Fibroblast of upper back skin (primary cell): ENCODE measurements at regions not wholly inside any gene's neighbourhood (a gene's known extent, or its start where the extent isn't known, plus 50 kb on each side); places are given as distances from the start of the nearest gene placed in this dataset.

ENCODE experiments used
- DNase-seq: peaks from one replicate; pipeline ENCODE4 v3.0.0-alpha.2; 2013

DNA sequence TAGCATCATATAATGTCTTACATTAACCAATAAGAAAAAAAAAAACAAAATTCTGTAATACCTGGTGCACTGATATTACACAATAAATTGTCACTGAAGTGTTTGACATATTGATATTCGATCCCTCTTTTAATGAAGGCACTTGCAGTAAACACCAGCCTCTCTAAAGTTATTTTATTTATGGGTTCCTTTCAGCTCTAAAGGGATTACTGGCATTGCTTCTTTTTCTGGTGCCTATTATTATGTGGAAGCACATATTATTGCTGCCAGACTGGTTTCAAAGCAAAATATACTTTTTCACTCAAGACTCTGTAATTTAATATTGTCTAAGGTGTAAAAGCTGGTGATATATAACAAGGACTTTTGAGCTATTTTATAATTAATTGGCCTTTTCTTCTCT is 1090.5 kb downstream of the TRHDE start:
- DNase-seq = no peak

DNA sequence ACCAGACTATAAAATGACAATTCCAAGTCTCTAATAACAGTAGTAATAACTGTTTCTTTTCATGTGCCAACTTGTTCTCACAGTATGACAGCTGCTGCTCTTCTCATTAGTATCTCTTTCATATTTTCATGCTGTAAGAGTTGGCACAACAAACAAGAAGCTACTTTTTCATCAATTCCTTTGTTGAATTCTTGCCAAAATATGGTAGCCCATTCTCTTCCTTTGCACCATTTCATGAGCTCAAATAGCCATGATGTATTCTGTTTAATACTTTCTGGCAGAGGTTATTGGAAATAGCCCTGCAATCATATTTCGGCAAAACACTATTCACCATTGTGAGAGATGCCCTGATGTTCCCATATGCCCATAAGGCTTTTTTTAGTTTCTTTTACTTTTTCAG is 1100.7 kb downstream of the TRHDE start:
- DNase-seq = no peak

DNA sequence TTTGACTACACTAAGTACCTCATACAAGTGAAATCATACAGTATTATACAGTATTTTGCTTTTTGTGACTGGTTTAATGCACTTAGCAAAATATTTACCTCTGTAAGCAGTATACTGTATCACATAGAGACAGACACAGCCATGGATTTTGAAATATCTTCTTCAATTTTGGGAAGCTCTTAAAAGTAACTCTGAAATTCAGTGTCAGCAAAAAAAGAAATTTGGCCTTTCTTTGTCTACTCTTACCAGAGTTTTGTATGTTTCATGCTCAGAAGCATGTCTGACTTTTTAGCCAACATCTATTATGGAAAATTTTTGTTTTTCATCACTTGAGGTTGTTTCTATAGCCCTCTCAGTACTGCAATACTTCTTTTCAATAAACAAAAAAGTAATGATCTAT is 1102.2 kb downstream of the TRHDE start:
- DNase-seq = no peak

DNA sequence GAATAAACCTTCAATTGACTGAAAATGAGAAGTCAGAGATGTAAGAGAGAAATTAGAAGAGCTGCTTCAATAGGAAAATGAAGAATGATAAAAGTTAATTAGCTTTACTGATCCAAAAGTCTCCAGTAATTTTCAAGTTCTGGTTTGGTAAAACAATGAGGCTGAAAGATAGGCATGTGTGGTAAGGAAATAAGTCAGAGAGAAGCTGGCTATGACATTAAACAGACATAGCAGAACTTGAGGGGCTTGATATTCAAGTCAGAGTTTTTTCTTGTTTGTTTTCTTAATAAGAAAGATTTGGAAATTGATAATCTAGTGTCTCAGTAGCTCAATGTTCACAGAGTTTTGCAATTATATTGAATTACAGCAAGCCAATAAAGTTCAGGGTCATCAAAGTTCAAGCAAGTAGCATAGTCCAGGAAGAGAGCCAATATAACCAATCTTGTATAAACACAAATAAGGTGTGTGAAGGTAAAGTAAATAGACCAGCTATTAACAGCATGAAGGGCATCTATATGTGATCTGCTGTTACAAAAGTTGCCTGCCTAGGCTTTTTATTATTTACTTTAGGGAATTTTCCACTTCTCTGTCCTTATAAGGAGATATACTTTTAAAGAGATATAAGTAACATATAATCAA is 1111.5 kb downstream of the TRHDE start:
- no peak for DNase-seq

DNA sequence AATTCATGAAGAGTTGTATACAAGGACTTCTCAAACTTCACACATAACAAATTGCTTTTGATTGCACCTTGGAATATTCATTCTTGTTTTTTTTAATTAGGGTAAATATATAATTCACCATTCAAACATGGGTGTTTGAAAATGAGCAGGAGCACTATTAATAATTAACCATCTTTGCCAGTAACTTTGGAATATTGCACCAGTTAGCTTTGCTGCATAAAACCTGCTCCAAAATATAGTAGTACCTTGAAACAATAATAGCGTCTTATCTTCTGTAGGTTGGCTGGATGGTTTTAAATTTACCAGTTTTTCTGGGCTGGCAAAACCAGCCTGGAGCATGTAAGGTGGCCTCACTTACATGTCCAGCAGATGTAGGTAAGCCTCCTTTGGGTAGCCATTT is 1112.4 kb downstream of the TRHDE start:
- no peak for DNase-seq

DNA sequence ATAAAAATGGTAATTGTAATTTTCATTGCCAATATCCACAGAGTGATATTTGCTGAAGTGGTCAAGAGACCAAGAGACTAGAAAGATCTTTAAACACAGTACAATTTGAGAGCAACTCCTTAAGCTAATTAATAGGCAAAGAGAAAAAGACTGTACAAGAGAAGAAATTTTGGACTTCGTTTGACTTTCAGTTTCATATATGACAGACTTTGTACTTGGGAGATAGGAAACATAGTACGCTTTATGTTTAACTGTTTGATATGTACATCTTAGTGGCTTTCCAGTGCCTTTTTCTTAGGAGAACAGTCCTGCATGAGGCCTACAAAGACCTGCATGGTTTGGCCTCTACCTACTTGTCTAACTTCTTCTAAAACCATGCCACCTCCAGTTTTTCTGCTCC is 1118.1 kb downstream of the TRHDE start:
- no peak for DNase-seq

DNA sequence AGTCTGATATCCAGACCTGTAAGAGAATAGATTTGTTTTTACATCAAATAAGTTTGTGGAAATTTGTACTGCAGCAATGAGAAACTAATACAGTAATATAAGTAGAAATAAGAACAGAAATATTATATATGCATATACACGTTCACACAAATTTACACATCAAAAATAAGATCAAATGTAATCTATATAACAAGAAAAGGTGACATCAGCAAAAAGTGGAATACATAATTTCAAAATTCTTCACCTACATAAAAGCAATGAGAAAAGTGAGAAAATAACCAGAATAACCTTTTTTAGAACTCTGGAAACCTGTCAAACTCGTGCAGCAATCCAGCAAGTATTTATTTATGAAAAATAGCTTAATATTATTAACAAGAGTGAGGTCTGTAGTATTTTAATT is 1124.6 kb upstream of the ATXN7L3B start:
- no peak for DNase-seq

DNA sequence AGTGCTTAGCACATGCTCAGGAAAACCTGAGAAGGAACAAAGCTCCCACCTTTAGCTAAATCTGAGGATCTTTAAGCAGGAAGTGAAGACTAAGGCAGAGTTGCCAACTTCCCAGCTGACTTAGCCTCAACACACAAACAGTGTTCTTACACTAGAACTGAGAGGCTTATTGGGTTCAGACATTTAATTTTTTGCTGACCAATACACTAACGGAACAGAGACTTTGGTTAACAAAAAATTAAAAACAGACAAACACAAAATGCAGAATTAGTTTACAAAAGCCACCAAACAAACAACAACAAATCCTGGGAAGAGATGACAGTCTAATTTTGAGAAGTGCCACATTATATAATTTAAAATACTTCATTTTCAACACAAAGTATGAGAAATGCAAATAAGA is 1123.7 kb upstream of the ATXN7L3B start:
- no peak for DNase-seq

DNA sequence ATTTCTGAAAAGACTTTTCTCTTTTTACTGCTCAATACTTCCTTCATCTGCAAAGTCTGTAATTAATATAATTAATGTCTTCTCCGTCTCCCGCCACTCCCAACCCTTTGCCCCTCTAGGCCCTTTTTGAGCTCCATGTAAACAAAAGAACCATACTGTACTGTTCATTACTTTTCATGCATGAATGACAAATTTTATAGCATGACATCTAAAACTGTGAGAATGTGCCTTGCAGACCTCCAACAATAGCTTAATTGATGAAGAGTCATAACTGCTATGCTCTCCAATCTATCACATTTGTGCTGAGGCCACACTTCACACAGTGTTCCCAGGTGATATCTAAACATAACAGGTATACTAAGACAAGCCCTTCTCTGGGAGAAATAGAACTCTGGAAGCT is 1122.7 kb upstream of the ATXN7L3B start:
- no peak for DNase-seq

DNA sequence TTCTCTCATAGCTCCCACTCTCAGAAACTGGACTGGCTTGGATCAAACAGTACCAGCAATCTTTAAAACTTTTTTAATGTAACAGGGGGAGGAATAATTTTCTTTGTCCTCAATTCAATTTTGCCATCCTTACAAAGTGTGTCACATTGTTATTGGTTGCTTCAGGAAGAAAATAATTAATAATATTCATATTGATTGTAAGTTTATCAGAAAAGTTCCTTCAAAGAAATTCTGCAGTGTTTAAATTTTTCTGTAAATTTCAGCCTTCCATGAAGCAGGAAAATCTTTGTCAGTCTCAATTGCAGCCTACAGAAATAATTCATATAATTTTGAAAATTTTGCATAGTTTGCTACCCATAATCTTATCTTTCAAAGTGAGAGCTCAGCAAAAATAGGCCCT is 1119.1 kb upstream of the ATXN7L3B start:
- no peak for DNase-seq

DNA sequence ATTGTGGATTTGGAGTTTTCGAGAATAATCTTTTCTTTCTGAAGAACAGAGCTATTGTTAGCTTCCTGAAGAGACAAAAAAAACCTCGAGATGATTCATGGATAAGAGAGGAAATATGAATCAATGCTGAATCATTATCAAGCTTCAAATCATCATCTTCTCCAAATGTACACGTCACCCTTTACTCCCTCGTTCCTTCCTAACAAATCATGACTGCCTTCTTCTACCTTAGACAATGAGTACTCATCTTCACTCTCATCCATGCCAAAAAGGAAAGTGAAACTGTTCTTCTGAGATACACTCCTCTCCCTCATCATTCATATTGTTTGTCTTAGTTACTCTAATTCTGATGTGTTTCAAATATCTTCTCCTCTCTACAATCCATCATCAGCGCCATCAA is 1115.8 kb upstream of the ATXN7L3B start:
- DNase-seq = peak; percentile 55

DNA sequence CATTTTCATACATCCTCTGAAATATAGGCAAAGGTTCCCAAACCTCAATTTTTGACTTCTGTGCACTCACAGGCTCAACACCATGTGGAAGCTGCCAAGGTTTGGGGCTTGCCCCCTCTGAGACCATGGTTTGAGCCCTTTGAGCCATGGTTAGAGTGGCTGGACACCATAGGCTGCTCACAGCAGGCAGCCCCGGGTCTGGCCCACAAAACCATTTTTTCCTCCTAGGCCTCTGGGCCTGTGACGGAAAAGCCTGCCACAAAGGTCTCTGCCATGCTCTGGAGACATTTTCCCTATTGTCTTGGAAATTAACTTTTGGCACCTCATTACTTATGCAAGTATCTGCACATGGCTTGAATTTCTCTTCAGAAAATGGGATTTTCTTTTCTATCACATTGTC is 1113.2 kb upstream of the ATXN7L3B start:
- no peak for DNase-seq

DNA sequence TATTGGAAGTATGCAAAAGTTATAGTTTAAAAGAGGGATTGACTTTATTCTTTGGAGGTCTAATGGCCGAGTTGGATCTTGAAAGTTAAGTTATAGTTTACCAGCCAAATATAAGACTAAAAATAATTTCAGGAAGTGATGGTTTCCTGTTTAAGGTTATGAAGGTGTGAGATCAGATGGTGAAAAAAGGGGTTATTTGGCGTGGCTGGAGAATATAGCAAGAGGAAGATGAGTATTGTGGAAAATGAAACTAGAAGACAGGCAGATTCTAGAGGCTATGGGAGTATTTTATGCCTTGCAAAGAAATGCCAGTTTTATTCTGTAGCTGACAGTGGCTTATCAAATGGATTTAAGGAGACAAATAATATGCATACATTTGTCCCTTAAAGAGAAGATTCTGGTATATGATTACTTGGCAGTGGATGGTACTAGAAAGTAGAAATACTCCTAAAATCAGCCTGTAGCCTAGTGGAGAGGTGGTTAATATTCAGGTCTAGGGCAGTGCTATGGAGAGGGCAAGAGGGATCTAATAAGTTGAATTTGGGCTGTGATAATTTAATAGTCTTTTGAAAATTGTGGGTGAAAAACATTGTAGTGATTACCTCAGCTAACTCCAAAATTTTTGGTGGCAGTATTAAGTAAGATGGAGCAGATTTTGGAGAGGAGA is 1091.8 kb upstream of the ATXN7L3B start:
- no peak for DNase-seq

DNA sequence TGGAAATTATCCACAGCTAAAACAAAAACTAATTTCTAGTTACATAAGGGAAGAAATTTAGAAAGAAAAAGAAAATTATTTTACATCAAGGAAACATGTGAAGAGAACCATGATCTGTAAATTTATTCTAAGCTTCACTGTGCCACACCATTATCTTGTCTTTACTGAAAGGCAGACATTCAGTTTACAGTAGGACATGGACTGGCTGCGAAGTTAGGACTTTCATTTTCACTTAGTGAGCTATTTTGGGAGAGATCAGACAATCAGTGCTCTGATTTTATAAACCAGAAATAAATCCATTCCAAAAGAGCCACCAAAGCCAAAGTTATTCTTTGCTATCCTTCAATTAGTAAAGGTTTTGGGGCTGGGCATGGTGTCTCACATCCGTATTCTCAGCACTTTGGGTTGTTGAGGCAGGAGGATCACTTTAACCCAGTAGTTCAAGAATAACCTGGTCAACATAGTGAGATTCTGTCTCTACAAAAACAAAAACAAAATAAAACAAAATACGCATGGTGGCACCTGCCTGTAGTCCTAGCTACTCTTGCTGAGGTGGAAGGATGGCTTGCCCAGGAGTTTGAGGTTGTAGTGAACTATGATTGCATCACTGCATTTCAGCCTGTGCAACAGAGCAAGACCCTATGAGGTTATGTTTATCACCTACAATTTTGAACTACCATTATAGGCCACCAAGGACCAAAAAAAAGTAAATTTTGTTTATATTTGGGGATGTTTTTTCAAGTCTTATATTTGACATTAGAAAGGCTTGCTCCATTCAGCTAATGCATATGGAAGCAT is 1084.8 kb upstream of the ATXN7L3B start:
- DNase-seq = no peak

DNA sequence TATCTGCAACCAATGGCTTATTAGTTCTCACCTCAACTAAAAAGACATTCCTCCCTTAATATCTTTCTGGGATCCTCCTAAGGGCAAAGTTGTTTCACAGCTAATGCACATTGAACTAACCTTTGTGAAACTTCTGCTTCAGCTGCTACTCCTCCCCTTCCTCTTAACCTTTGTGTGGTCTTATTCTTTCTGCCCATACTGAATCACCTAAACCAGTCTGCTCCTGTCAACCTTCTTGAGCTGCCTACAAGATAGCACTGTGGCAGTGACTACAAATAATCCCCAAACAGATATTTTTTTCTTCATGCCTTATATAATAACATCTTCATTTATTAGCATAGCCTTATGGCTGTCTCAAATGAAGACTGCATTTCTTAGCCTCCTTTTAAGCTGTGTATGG is 1077.4 kb upstream of the ATXN7L3B start:
- DNase-seq = no peak

DNA sequence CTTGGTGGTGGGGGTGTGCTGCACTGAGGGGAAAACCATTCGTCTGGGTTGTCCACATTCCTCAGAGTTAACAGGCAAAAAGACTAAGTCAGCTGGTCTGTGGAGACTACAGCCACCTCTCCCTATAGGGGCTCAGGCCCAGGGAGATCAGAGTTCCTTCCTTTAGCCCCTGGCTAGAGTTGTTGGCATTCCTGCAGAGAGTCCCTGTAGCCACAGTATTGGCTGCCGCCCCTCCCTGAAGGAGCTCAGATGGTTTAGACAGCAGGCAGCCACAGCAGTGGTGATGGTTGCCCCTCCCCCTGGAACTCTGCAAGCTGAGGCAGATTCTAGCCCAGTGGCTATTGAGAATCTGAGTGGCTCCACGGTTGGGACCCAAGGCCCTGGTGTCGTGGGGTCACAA is 1072.5 kb upstream of the ATXN7L3B start:
- DNase-seq = no peak

DNA sequence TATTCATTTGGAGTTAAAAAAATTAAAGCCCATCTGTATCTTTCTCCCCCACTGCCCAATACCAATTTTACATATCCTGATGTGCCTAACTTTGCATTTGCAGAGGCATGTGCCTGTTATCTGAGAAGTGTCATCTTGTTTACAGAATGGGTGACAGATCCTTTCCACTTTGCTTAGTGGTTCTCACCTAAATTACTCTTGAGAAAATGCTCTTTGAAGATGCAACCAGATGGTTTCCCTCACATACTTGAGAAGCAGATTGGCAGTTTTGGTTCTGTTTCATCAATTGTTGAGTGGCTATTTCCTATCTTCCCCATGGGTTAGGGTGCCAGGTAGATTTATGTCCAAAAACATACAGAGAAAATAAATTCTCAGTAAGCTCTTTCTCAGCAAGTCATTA is 1051.4 kb upstream of the ATXN7L3B start:
- DNase-seq = no peak

DNA sequence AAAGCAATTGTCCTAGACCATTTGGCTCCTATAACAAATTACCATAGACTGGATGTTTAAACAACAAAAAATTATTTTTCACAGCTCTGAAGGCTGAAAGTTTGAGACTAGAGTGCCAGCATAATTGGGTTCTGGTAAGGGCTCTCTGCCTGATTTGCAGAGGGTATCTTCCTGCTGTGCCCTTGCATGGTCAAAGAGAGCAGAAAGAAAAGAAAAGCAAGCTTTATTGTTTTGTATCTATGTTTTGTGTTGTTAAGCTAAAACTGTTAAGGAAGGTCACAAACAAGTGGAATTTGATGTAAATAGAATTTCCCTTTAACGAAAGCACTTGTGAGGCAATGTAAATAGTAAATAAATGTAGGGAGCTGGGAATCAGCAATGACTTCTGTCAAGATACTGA is 1031.0 kb upstream of the ATXN7L3B start:
- no peak for DNase-seq

DNA sequence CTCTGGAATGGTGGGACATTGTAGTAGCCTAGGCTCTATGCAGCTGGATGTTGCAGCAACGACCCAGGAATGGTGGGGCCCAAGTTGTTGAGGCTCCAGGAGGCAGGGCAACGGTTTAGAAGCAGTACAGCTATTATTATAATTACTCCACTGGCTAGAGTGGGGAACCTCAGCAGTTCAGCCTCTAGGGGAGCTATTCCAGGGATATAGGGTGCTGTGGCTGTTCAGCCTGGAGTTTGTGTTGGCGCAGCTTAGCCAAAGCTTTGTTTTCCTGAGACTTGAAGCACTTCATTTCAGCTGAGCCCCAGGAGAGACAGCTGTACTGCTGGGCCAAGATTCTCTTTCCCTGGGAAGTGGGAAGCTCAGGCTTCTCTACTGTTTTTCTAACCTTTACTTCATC is 1023.0 kb upstream of the ATXN7L3B start:
- DNase-seq = no peak

DNA sequence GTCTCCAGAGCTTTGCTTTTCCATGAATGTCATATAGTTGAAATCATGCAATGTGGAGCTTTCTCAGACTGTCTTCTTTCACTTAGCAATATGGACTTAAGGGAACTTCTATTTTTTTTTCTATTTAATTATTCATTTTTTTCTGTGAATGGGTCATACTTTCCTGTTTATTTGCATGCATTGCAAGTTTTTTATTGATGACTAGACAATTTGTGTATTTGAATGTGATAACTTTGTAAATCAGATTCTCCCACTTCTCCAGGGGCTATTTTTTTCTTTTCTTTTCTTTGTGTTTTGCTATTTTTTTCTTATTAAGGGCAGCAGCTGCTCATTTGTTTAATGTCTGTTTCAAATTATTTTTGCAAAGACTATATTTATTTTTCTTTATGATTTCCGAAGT is 1019.8 kb upstream of the ATXN7L3B start:
- no peak for DNase-seq

DNA sequence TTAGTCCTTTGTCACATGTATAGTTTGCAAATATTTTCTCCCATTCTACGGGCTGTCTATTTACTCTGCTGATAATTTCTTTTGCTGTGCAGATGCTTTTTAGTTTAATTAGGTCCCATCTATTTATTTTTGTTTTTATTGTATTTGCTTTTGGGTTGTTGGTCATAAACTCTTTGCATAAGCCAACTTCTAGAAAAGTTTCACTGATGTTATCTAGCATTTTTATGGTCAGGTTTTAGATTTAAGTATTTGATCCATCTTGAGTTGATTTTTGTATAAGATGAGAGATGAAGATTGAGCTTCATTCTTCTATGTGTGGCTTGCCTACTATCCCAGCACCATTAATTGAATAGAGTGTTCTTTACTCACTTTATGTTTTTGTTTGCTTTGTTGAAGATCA is 1008.4 kb upstream of the ATXN7L3B start:
- no peak for DNase-seq

DNA sequence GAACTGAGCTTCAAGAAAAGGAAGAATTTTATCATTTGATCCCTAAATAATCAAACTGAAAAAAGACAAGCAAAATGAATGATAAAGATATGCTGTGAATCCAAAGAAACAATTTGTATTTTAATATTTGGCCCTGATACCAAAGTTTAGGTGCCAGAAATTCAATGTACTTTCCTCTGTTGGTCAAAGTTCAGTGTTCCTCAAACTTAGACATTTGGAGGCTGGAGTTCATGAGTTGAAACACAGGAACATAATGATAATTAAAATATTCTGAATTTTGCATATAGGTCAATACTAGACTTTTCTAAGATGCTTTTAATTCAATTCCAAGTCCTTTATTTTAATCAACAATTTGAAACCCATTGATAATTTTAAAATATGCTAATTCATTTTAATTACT is 1007.7 kb upstream of the ATXN7L3B start:
- DNase-seq = no peak

DNA sequence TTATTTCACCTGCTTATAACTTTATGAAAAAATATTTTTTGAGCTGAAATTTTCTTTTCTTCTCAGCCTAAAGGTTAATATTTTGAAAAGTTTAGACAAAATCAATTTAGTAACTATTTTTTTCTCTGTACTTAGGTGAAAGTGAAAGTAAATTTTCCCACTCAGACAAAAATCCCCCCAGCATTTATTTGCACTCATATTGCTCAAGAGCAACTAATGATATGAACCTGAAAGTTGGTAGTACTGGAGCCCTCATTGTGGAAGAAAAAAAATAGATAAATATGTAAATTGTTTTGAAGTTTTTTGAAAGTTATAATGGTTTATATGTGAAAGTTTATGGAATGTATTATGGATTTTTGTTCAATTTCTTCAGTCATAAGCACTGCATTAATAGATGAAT is 1005.9 kb upstream of the ATXN7L3B start:
- no peak for DNase-seq

DNA sequence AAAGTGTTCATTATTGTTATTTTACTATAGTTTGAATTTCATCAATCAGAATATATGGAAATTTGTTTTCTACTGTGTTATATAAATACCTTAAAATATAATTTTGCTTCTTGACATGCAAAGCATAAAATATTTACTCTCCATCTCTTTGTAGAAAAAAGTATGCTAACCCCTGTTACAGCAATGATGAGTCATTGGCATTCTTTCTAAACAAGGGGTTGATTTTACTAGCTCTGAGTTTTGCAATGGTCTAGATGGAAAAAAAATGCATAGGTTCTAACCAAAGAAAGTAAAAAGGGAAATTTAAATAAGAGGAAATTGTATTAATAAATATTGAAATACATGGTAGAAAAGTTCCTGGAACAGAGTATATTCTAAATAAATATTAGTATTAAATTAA is 990.2 kb upstream of the ATXN7L3B start:
- no peak for DNase-seq
